ENCODE measurements at regions not wholly inside any gene's neighbourhood (a gene's known extent, or its start where the extent isn't known, plus 50 kb on each side); places are given as distances from the start of the nearest gene placed in this dataset.

DNA sequence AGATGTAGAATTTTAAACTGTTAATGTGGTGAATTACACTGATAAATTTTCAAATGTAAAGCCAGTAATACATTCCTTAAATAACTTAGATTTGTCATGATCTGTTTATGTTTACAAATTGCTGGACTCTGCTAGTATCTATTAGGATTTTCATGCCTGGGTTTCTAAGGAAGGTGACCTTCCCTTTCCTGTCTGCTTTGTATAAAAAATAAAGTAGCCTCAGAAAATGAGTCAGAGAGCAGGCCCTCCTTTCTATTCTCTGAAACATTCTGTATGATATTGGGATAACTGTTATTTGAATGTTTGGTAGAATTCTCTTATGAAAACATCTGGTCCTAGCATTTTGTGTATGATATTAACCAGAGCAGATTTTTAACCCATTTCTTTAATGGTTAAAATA is 255.3 kb downstream of the SYK start:
- TF ChIP-seq POLR2A (IDR thresholded peaks at IDR 0.05), result no peak
- TF ChIP-seq, protein P1, sequence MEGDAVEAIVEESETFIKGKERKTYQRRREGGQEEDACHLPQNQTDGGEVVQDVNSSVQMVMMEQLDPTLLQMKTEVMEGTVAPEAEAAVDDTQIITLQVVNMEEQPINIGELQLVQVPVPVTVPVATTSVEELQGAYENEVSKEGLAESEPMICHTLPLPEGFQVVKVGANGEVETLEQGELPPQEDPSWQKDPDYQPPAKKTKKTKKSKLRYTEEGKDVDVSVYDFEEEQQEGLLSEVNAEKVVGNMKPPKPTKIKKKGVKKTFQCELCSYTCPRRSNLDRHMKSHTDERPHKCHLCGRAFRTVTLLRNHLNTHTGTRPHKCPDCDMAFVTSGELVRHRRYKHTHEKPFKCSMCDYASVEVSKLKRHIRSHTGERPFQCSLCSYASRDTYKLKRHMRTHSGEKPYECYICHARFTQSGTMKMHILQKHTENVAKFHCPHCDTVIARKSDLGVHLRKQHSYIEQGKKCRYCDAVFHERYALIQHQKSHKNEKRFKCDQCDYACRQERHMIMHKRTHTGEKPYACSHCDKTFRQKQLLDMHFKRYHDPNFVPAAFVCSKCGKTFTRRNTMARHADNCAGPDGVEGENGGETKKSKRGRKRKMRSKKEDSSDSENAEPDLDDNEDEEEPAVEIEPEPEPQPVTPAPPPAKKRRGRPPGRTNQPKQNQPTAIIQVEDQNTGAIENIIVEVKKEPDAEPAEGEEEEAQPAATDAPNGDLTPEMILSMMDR (IDR thresholded peaks at IDR 0.05), result no peak
